Psoas muscle (tissue), 7 donors: ENCODE measurements at regions not wholly inside any gene's neighbourhood (a gene's known extent, or its start where the extent isn't known, plus 50 kb on each side); places are given as distances from the start of the nearest gene placed in this dataset.

ENCODE experiments used
- ATAC-seq, 4 donors: fragments of 200-7000 bp; cut with Tn5 transposase; one replicate each; pipeline ENCODE4 v1.9.1; 2020; ENCODE audit warnings: moderate library complexity in 3 of 4, mild to moderate bottlenecking in 2 of 4
- DNase-seq, 2 donors: peaks; one replicate each; pipeline ENCODE4 v3.0.0-alpha.2; 2020
- H3K27ac ChIP-seq: fragments of 200-600 bp; one replicate; pipeline ENCODE4 v1.8.0; 2022
- H3K27me3 ChIP-seq, 3 donors: fragments of 200-600 bp in 1 of 3; one replicate each; pipeline versions ENCODE4 v1.6.1 to v1.8.0; 2013 to 2022; ENCODE audit warnings: low read length in 2 of 3, mild to moderate bottlenecking in 2 of 3, moderate library complexity in 1 of 3; ENCODE audit not compliant: insufficient read depth in 3 of 3
- H3K36me3 ChIP-seq, 2 donors: fragments of 200-600 bp in 1 of 2; one replicate each; pipeline versions ENCODE4 v1.6.1 to v1.8.0; 2013 to 2022; ENCODE audit warnings: low read depth in 1 of 2, mild to moderate bottlenecking in 1 of 2, moderate library complexity in 1 of 2; ENCODE audit not compliant: insufficient read depth in 1 of 2
- H3K4me1 ChIP-seq: fragments of 200-600 bp; one replicate; pipeline ENCODE4 v1.8.0; 2022
- H3K4me3 ChIP-seq: fragments of 200-600 bp; one replicate; pipeline ENCODE4 v1.8.0; 2022; ENCODE audit warnings: mild to moderate bottlenecking
- H3K9me3 ChIP-seq: fragments of 200-600 bp; one replicate; pipeline ENCODE4 v1.8.0; 2022
- WGBS, 3 donors: extraction: QIAGEN DNeasy Blood & Tissue Kit; methylation state at CpG; one replicate each; pipeline versions ENCODE4 v1.1.6 to v1.1.7; 2013; 5-methylcytosine and 5-hydroxymethylcytosine counted together
- intact Hi-C, 2 donors: fragments of 100-400 bp; cut with DNase I; formaldehyde crosslinking; loops; one replicate each; pipeline versions ENCODE4 v1.11.0 to v1.14.2; 2022
- TF ChIP-seq, protein P1 (sequence below): fragments of 200-600 bp; IDR thresholded peaks from one replicate; pipeline ENCODE4 v1.8.0; 2022; ENCODE audit warnings: antibody characterized with exemption
- donor health status: healthy with polysubstance abuse.
- donor health status: DM: no; HTN: no; CAD: no; lungs with moderate emphysema.
- donor health status: Bipolar disorder and iron deficiency.
- donor health status: healthy.
- donor health status: DM: yes; HTN: yes; CAD: no.
- donor health status: DM: no; HTN: no; CAD: no.
- donor health status: DM: yes; HTN: yes; CAD: no.

DNA sequence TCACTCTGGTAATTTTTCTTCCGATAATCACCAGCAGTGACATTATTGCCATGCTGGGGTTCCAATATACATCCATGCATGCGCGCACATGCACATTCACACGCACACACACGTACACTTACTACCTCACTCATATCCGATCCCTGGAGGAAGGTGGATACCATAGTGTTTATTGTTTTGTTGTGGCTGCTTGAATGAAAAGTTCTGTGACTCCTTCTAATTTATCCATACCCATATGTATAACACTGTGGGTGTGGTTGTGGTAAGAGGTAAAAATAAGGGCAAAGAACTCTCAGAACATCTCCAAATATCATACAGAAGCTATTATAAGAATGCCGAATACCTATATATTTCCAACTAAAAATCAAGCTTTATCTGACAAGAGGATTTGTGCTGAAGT lies 407.8 kb upstream of the PODXL start:
- ATAC-seq: no peak
- intact Hi-C loops: no loop called here
- Histone ChIP-seq H3K4me1 (no peaks in the 10 kb centered on the region), H3K4me3 (no peak overlapping the region), H3K36me3 (no peaks in the 10 kb centered on the region), H3K9me3 (no peaks in the 10 kb centered on the region), H3K27me3 (no peaks in the 10 kb centered on the region), H3K27ac (no peak overlapping the region)
- no peak for DNase-seq
- TF ChIP-seq, protein P1, sequence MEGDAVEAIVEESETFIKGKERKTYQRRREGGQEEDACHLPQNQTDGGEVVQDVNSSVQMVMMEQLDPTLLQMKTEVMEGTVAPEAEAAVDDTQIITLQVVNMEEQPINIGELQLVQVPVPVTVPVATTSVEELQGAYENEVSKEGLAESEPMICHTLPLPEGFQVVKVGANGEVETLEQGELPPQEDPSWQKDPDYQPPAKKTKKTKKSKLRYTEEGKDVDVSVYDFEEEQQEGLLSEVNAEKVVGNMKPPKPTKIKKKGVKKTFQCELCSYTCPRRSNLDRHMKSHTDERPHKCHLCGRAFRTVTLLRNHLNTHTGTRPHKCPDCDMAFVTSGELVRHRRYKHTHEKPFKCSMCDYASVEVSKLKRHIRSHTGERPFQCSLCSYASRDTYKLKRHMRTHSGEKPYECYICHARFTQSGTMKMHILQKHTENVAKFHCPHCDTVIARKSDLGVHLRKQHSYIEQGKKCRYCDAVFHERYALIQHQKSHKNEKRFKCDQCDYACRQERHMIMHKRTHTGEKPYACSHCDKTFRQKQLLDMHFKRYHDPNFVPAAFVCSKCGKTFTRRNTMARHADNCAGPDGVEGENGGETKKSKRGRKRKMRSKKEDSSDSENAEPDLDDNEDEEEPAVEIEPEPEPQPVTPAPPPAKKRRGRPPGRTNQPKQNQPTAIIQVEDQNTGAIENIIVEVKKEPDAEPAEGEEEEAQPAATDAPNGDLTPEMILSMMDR: no peak
- WGBS, 3 donors: 95 to 96% (median 96%) methylated on average over 7 of the region's 7 CpGs

DNA sequence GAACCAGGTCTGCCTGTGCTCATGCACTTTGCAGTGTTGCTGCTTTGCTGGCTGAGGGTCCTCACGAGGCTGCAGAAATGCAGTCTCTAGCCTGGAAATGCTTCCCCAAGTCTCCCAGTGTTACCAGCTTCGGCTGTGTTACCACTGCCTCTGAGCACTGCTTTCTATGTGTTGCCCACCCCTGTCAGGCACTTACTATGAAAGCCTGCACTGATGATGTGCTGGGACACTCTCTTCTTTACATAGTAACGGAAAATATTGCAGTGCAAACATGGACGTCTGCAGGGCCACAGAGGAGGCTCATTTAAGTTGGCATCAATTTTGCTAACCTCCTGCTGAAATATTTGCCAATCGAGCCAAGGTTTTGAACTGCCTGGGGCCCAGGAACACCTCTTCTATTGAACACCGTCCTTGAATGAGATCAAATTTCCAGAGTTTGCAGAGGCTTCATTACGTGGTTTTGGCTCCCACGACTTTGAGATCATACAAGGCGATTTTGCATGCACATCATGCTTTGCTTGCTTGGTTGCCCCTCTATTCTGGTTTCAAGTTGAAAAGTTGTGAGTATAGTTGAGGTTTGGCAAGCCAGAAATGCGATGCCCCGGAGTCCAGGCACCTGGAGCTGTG lies 404.7 kb upstream of the PODXL start:
- intact Hi-C loops: no loop called here
- Histone ChIP-seq H3K4me3 (no peak overlapping the region), H3K27ac (no peak overlapping the region), H3K4me1 (no peaks in the 10 kb centered on the region), H3K27me3 (peaks cover 0 to 2% (median 0%) of the 10 kb centered on the region in 3 donors), H3K9me3 (no peaks in the 10 kb centered on the region), H3K36me3 (no peaks in the 10 kb centered on the region)
- DNase-seq (no peak), ATAC-seq (no peak)
- 58 to 63% (median 59%) methylated on average over 11 of the region's 11 CpGs for WGBS, 3 donors
- TF ChIP-seq, protein P1: no peak

DNA sequence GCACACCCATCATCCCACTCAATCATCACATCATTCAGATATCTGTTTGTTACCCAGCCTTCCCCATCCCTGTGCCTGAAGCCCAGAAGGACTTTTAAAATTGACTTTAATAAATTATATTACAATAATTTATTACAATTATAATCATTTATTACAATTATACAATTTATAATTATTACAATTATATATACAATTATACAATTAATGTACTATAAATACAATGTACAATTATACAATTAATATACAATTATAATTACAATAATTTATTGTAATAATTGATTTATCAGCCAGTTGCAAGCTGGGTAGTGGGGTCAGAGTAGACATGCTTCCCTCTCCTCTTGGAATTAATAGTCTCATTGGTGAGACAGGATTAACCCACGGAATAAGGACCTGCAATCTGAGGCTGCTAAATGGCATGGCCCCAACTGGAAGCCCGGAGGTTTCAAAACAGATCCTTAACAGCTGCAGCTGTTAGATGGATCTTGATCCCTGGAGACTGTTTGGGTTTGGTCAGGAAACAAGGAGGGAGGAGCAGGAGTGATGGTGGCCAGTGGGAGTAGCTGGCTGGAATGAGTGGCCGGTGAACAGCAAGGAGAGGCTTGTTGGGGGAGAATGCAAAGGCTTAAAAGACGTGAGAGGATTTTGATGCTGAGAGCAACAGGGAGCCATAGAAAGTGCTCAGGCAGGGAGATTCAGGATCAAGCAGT lies 402.8 kb upstream of the PODXL start:
- peak; percentile 71 to 86 (median 72) for ATAC-seq
- 4 to 12% (median 10%) methylated on average over 4 of the region's 4 CpGs for WGBS, 3 donors
- peaks cover 0 to 2% (median 0%) of the 10 kb centered on the region in 3 donors for H3K27me3 ChIP-seq
- intact Hi-C loops: no loop called here
- TF ChIP-seq, protein P1: no peak
- no peaks in the 10 kb centered on the region for H3K4me1 ChIP-seq
- no peaks in the 10 kb centered on the region for H3K9me3 ChIP-seq
- H3K4me3 ChIP-seq: no peak overlapping the region
- H3K36me3 ChIP-seq: no peaks in the 10 kb centered on the region
- H3K27ac ChIP-seq: no peak overlapping the region
- DNase-seq: peak; percentile 25 to 76

DNA sequence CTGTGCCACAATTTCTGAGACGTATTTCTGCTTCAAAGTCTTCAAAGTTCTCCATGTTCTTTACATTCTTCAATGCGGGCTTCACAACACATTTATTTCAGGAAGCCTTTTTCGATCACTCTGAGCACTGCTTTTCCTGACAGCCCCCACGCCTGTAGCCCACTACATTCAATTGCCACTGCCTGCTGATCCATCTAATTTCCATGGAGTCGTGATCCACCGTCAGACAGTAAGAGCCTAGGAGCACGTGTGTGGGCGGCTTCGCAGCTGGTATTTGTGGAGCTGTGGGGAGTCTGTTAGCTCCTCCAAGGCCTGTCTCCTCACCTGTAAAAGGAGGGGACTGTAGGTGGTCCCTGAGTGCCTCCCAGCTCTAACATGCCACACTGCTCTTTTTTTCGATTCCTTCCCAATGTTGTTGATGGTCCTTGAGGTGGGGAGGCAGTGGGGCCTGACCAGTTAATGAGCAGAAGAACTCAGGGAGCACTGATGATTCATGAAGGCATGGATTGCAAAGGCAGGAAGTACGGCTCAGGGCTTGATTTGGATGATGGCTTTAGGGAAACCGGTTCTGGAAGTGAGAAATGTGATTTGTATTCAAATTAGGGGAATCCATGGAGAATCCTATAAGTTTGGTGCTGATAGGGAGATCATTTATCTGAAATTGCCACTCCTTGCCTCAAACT lies 401.1 kb upstream of the PODXL start:
- Histone ChIP-seq H3K4me1 (no peaks in the 10 kb centered on the region), H3K27me3 (peaks cover 0 to 2% (median 0%) of the 10 kb centered on the region in 3 donors), H3K4me3 (no peak overlapping the region), H3K27ac (no peak overlapping the region), H3K9me3 (no peaks in the 10 kb centered on the region), H3K36me3 (no peaks in the 10 kb centered on the region)
- intact Hi-C loops: no loop called here
- ATAC-seq (no peak), DNase-seq (no peak)
- 81 to 86% (median 84%) methylated on average over 12 of the region's 12 CpGs for WGBS, 3 donors
- TF ChIP-seq, protein P1: no peak
